ENCODE measurements at regions not wholly inside any gene's neighbourhood (a gene's known extent, or its start where the extent isn't known, plus 50 kb on each side); places are given as distances from the start of the nearest gene placed in this dataset.

- no peak for DNase-seq (ENCODE audit: low spot score in 2 of 2)
- no peak overlapping the region for H3K4me3 ChIP-seq
- no peaks in the 10 kb centered on the region for H3K27me3 ChIP-seq
- no peak overlapping the region for H3K27ac ChIP-seq
- 74% methylated on average over 7 of the region's 7 CpGs for WGBS
- H3K9me3 ChIP-seq, result no peaks in the 10 kb centered on the region
- H3K4me1 ChIP-seq, result no peaks in the 10 kb centered on the region
- TF ChIP-seq CTCF (IDR thresholded peaks at IDR 0.05), result no peak
- TF ChIP-seq EP300 (IDR thresholded peaks at IDR 0.05), result no peak
- no peak for TF ChIP-seq POLR2A (IDR thresholded peaks at IDR 0.05)
- no peak for TF ChIP-seq POLR2AphosphoS5 (IDR thresholded peaks at IDR 0.05)
- no peaks in the 10 kb centered on the region for H3K36me3 ChIP-seq
Observed at GRCh38 chr3:102114264-102114979, 265.1 kb downstream of the NFKBIZ start.

- Histone ChIP-seq H3K9me3 (no peaks in the 10 kb centered on the region), H3K36me3 (no peaks in the 10 kb centered on the region), H3K27me3 (no peaks in the 10 kb centered on the region), H3K27ac (no peak overlapping the region), H3K4me1 (peaks cover 26% of the 10 kb centered on the region), H3K4me3 (no peak overlapping the region)
- DNase-seq (ENCODE audit: low spot score in 2 of 2), result no peak
- no peak for TF ChIP-seq POLR2AphosphoS5 (IDR thresholded peaks at IDR 0.05)
Observed at GRCh38 chr3:102122527-102122926, 273.2 kb downstream of the NFKBIZ start.

- Histone ChIP-seq H3K27me3 (no peaks in the 10 kb centered on the region), H3K27ac (peak overlapping the region; percentile 77), H3K4me3 (no peak overlapping the region), H3K9me3 (no peaks in the 10 kb centered on the region), H3K36me3 (no peaks in the 10 kb centered on the region), H3K4me1 (peaks cover 26% of the 10 kb centered on the region)
- TF ChIP-seq CTCF (IDR thresholded peaks at IDR 0.05) (no peak), EP300 (IDR thresholded peaks at IDR 0.05) (no peak), POLR2A (IDR thresholded peaks at IDR 0.05) (no peak), POLR2AphosphoS5 (IDR thresholded peaks at IDR 0.05) (no peak)
- WGBS, result 45% methylated on average over 2 of the region's 2 CpGs
- DNase-seq (ENCODE audit: low spot score in 2 of 2), result no peak
Observed at GRCh38 chr3:102123590-102124190, 274.4 kb downstream of the NFKBIZ start.

GRCh38 chr3:102124282-102124681, 275.0 kb downstream of the NFKBIZ start:
- Histone ChIP-seq H3K4me1 (peaks cover 26% of the 10 kb centered on the region), H3K4me3 (no peak overlapping the region), H3K36me3 (no peaks in the 10 kb centered on the region), H3K9me3 (no peaks in the 10 kb centered on the region), H3K27me3 (no peaks in the 10 kb centered on the region), H3K27ac (peak overlapping the region; percentile 77)
- DNase-seq (ENCODE audit: low spot score in 2 of 2), result no peak
- no peak for TF ChIP-seq POLR2AphosphoS5 (IDR thresholded peaks at IDR 0.05)
- TF ChIP-seq POLR2A (IDR thresholded peaks at IDR 0.05), result no peak
- no peak for TF ChIP-seq CTCF (IDR thresholded peaks at IDR 0.05)
- no peak for TF ChIP-seq EP300 (IDR thresholded peaks at IDR 0.05)
- 24% methylated on average over 2 of the region's 2 CpGs for WGBS

GRCh38 chr3:102124704-102125103, 275.4 kb downstream of the NFKBIZ start:
- 58% methylated on average over 2 of the region's 2 CpGs for WGBS
- Histone ChIP-seq H3K9me3 (no peaks in the 10 kb centered on the region), H3K27ac (peak overlapping the region; percentile 70), H3K4me1 (peaks cover 28% of the 10 kb centered on the region), H3K4me3 (no peak overlapping the region), H3K27me3 (no peaks in the 10 kb centered on the region), H3K36me3 (no peaks in the 10 kb centered on the region)
- TF ChIP-seq CTCF (IDR thresholded peaks at IDR 0.05) (no peak), POLR2AphosphoS5 (IDR thresholded peaks at IDR 0.05) (no peak), POLR2A (IDR thresholded peaks at IDR 0.05) (no peak), EP300 (IDR thresholded peaks at IDR 0.05) (no peak)
- no peak for DNase-seq (ENCODE audit: low spot score in 2 of 2)
